H1 (cell line): ENCODE measurements at regions not wholly inside any gene's neighbourhood (a gene's known extent, or its start where the extent isn't known, plus 50 kb on each side); places are given as distances from the start of the nearest gene placed in this dataset.

Source experiments
- CTCF ChIA-PET: fragments of 300-600 bp; sonication (Branson Sonifier 250); formaldehyde crosslinking; loops from one replicate; lab custom pipeline; 2021; ENCODE audit not compliant: partially characterized antibody; lab: Charles Lee
- POLR2A ChIA-PET: fragments of 300-600 bp; sonication (Branson Sonifier 250); formaldehyde crosslinking; loops from one replicate; lab custom pipeline; 2021; ENCODE audit warnings: inconsistent platforms; ENCODE audit not compliant: partially characterized antibody; lab: Charles Lee
- DNase-seq, 2 experiments: peaks; one replicate each; pipeline versions ENCODE4 v3.0.0 to v3.0.0-alpha.2; 2010 to 2022; ENCODE audit warnings: low spot score in 2 of 2, low read depth in 1 of 2, mixed read lengths in 1 of 2
- FAIRE-seq: peaks from 2 replicates; lab custom pipeline; 2011; peaks lifted over from hg19 to GRCh38; lab: Jason Lieb, UNC
- H2AFZ ChIP-seq: 2 replicates; pipeline ENCODE4 v1.8.1; 2012; ENCODE audit warnings: low read length, inconsistent platforms
- H2AK5ac ChIP-seq: 2 replicates; pipeline ENCODE4 v1.6.1; 2013; ENCODE audit warnings: low read depth, low read length
- H2BK120ac ChIP-seq: replicated peaks from 2 replicates; pipeline ENCODE3; 2013; ENCODE audit warnings: low read depth, low read length, inconsistent platforms
- H2BK12ac ChIP-seq: 2 replicates; pipeline ENCODE4 v1.6.1; 2013; ENCODE audit warnings: low read depth, low read length
- H2BK15ac ChIP-seq: 2 replicates; pipeline ENCODE4 v1.6.1; 2013; ENCODE audit warnings: low read length
- H2BK20ac ChIP-seq: 2 replicates; pipeline ENCODE4 v1.6.1; 2013; ENCODE audit warnings: low read length
- H2BK5ac ChIP-seq: 2 replicates; pipeline ENCODE4 v1.6.1; 2013; ENCODE audit warnings: low read depth, low read length
- H3K14ac ChIP-seq: 2 replicates; pipeline ENCODE4 v1.6.1; 2013; ENCODE audit warnings: inconsistent platforms; ENCODE audit not compliant: insufficient read length
- H3K18ac ChIP-seq: 2 replicates; pipeline ENCODE4 v1.6.1; 2013; ENCODE audit warnings: low read length; ENCODE audit errors: extremely low read depth
- H3K23ac ChIP-seq: 2 replicates; pipeline ENCODE4 v1.6.1; 2013; ENCODE audit warnings: inconsistent platforms; ENCODE audit not compliant: insufficient read length
- H3K23me2 ChIP-seq: 2 replicates; pipeline ENCODE4 v1.6.1; 2013; ENCODE audit warnings: low read depth, low read length
- H3K27ac ChIP-seq: 2 replicates; pipeline ENCODE4 v1.6.1; 2011; ENCODE audit warnings: low read depth, low read length, inconsistent platforms
- H3K27me3 ChIP-seq, 4 experiments: replicated peaks in 1 of 4; 1 replicate in 1 of 4; 2 replicates in 3 of 4; pipeline versions ENCODE4 v1.6.1 to v1.8.1; 2011 to 2013; ENCODE audit warnings: low read length in 3 of 4, mild to moderate bottlenecking in 3 of 4, inconsistent platforms in 2 of 4, mixed read lengths in 2 of 4, moderate library complexity in 1 of 4; ENCODE audit not compliant: control insufficient read depth in 3 of 4, insufficient read depth in 3 of 4; ENCODE audit errors: extremely low read depth in 1 of 4
- H3K36me3 ChIP-seq, 4 experiments: 2 replicates each; pipeline versions ENCODE4 v1.6.1 to v1.8.1; 2011 to 2013; ENCODE audit warnings: mild to moderate bottlenecking in 4 of 4, low read length in 3 of 4, moderate library complexity in 2 of 4, control low read depth in 1 of 4, inconsistent platforms in 1 of 4; ENCODE audit not compliant: insufficient read depth in 4 of 4, control insufficient read depth in 2 of 4
- H3K4ac ChIP-seq: replicated peaks from 2 replicates; pipeline ENCODE3; 2013; ENCODE audit warnings: low read length, low read depth, mixed read lengths, inconsistent platforms; ENCODE audit not compliant: insufficient read length
- H3K4me1 ChIP-seq, 4 experiments: replicated peaks in 1 of 4; 1 replicate in 1 of 4; 2 replicates in 3 of 4; pipeline versions ENCODE4 v1.6.1 to v1.8.1; 2011 to 2013; ENCODE audit warnings: low read length in 3 of 4, inconsistent platforms in 2 of 4, mixed read lengths in 1 of 4; ENCODE audit not compliant: insufficient read depth in 4 of 4, control insufficient read depth in 3 of 4
- H3K4me2 ChIP-seq, 2 experiments: 2 replicates each; pipeline versions ENCODE4 v1.6.1 to v1.8.1; 2011 to 2013; ENCODE audit warnings: low read depth in 2 of 2, low read length in 2 of 2, control low read depth in 1 of 2, inconsistent platforms in 1 of 2, mild to moderate bottlenecking in 1 of 2; ENCODE audit not compliant: insufficient read depth in 1 of 2
- H3K4me3 ChIP-seq, 4 experiments: fragments of 200-600, 300-600 bp in 1 of 4; sonication (generic), shearing (Covaris generic), sonication (Bioruptor Twin) in 1 of 4; 2 replicates each; pipeline versions ENCODE4 v1.5.1 to v1.8.1; 2011 to 2016; ENCODE audit warnings: low read length in 4 of 4, low read depth in 3 of 4, control low read depth in 2 of 4, inconsistent platforms in 2 of 4, mild to moderate bottlenecking in 2 of 4, mixed read lengths in 1 of 4, moderate library complexity in 1 of 4; ENCODE audit not compliant: insufficient read depth in 2 of 4; ENCODE audit errors: extremely low read depth in 1 of 4
- H3K56ac ChIP-seq: replicated peaks from 2 replicates; pipeline ENCODE3; 2013; ENCODE audit warnings: low read depth, mild to moderate bottlenecking, mixed read lengths, low read length, inconsistent platforms; ENCODE audit not compliant: insufficient read length
- H3K79me1 ChIP-seq: 2 replicates; pipeline ENCODE4 v1.6.1; 2013; ENCODE audit warnings: low read depth, low read length, control low read depth
- H3K79me2 ChIP-seq, 2 experiments: 2 replicates each; pipeline versions ENCODE4 v1.6.1 to v1.8.1; 2012 to 2013; ENCODE audit warnings: low read length in 2 of 2, mild to moderate bottlenecking in 2 of 2, inconsistent platforms in 1 of 2; ENCODE audit not compliant: insufficient read depth in 2 of 2, control insufficient read depth in 1 of 2
- H3K9ac ChIP-seq, 4 experiments: replicated peaks in 1 of 4; 1 replicate in 1 of 4; 2 replicates in 3 of 4; pipeline versions ENCODE4 v1.6.1 to v1.8.1; 2011 to 2013; ENCODE audit warnings: low read depth in 3 of 4, low read length in 3 of 4, control low read depth in 2 of 4, mild to moderate bottlenecking in 2 of 4, moderate library complexity in 2 of 4, inconsistent platforms in 1 of 4; ENCODE audit errors: extremely low read depth in 1 of 4
- H3K9me3 ChIP-seq, 2 experiments: 2 replicates each; pipeline versions ENCODE4 v1.6.1 to v1.8.1; 2012 to 2013; ENCODE audit warnings: mild to moderate bottlenecking in 2 of 2, moderate library complexity in 2 of 2, control low read depth in 1 of 2, inconsistent platforms in 1 of 2, low read depth in 1 of 2, low read length in 1 of 2, mixed read lengths in 1 of 2; ENCODE audit not compliant: insufficient read depth in 2 of 2
- H4K20me1 ChIP-seq, 2 experiments: replicated peaks in 1 of 2; 2 replicates each; pipeline versions ENCODE3 to v1.8.1; 2011 to 2013; ENCODE audit warnings: inconsistent platforms in 2 of 2, low read length in 2 of 2, mild to moderate bottlenecking in 1 of 2; ENCODE audit not compliant: insufficient read depth in 2 of 2, control insufficient read depth in 1 of 2
- H4K5ac ChIP-seq: 2 replicates; pipeline ENCODE4 v1.6.1; 2013; ENCODE audit warnings: low read length, low read depth, mixed read lengths, inconsistent platforms; ENCODE audit not compliant: insufficient read length
- H4K8ac ChIP-seq: 2 replicates; pipeline ENCODE4 v1.8.0; 2013; ENCODE audit warnings: mild to moderate bottlenecking, moderate library complexity, low read length, inconsistent platforms; ENCODE audit not compliant: insufficient read depth; ENCODE audit errors: extremely low read depth
- H4K91ac ChIP-seq: replicated peaks from 2 replicates; pipeline ENCODE3; 2013; ENCODE audit warnings: low read length, mixed read lengths, inconsistent platforms; ENCODE audit not compliant: insufficient read length
- EZH2 ChIP-seq: fragments of 200-600 bp; sonication (generic); IDR thresholded peaks from 2 replicates; pipeline ENCODE4 v1.7.1; 2012; ENCODE audit warnings: low read depth, mild to moderate bottlenecking, moderate library complexity, low read length, inconsistent platforms; ENCODE audit not compliant: severe bottlenecking
- RAD21 ChIP-seq, 2 experiments: IDR thresholded peaks in 1 of 2; conservative IDR thresholded peaks in 1 of 2; 2 replicates each; pipeline ENCODE4 v1.6.1; 2011; ENCODE audit warnings: low read depth in 2 of 2, low read length in 2 of 2, improper control_type of control experiment in 1 of 2, inconsistent platforms in 1 of 2, mild to moderate bottlenecking in 1 of 2, moderate library complexity in 1 of 2
- WGBS, 2 experiments: shearing (Covaris generic) in 1 of 2; methylation state at CpG; one replicate each; pipeline versions ENCODE4 v1.1.6 to v1.1.7; 2013 to 2015; ENCODE audit warnings: low lambda C conversion rate in 2 of 2, mixed read lengths in 2 of 2, inconsistent platforms in 1 of 2, low coverage in 1 of 2, missing lambda C conversion rate in 1 of 2; ENCODE audit not compliant: insufficient replicate concordance in 2 of 2, insufficient coverage in 1 of 2, insufficient read length in 1 of 2; ENCODE audit errors: extremely low coverage in 1 of 2, missing lambda C conversion rate in 1 of 2; 5-methylcytosine and 5-hydroxymethylcytosine counted together
- TF ChIP-seq, protein P1 (sequence below), 3 experiments: IDR thresholded peaks; 1 replicate in 2 of 3; 2 replicates in 1 of 3; pipeline versions ENCODE4 v1.5.1 to v1.6.1; 2011; ENCODE audit warnings: low read length in 3 of 3, mild to moderate bottlenecking in 3 of 3, inconsistent platforms in 2 of 3, low read depth in 1 of 3, moderate library complexity in 1 of 3; ENCODE audit not compliant: insufficient read depth in 1 of 3; ENCODE audit errors: control extremely low read depth in 1 of 3
- TF ChIP-seq, protein P2 (sequence below): IDR thresholded peaks from 2 replicates; pipeline ENCODE4 v1.6.1; 2012; ENCODE audit warnings: inconsistent platforms

- H4K91ac ChIP-seq, result no peak overlapping the region
- no peak overlapping the region for H2AK5ac ChIP-seq
- H3K14ac ChIP-seq, result no peak overlapping the region
- TF ChIP-seq, protein P1, sequence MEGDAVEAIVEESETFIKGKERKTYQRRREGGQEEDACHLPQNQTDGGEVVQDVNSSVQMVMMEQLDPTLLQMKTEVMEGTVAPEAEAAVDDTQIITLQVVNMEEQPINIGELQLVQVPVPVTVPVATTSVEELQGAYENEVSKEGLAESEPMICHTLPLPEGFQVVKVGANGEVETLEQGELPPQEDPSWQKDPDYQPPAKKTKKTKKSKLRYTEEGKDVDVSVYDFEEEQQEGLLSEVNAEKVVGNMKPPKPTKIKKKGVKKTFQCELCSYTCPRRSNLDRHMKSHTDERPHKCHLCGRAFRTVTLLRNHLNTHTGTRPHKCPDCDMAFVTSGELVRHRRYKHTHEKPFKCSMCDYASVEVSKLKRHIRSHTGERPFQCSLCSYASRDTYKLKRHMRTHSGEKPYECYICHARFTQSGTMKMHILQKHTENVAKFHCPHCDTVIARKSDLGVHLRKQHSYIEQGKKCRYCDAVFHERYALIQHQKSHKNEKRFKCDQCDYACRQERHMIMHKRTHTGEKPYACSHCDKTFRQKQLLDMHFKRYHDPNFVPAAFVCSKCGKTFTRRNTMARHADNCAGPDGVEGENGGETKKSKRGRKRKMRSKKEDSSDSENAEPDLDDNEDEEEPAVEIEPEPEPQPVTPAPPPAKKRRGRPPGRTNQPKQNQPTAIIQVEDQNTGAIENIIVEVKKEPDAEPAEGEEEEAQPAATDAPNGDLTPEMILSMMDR (IDR thresholded peaks at IDR 0.05; ENCODE audit: control extremely low read depth in 1 of 3, insufficient read depth in 1 of 3, low read depth in 1 of 3, low read length in 3 of 3), result peak in 2 of 3 experiments; percentile 28 to 57; a peak in 3 of 4 replicates
- peak; percentile 61 to 66 for TF ChIP-seq RAD21 (IDR thresholded peaks at IDR 0.05 in 1 of 2, conservative IDR thresholded peaks at IDR 0.05 in 1 of 2; ENCODE audit: low read depth in 2 of 2, low read length in 2 of 2)
- TF ChIP-seq, protein P2, sequence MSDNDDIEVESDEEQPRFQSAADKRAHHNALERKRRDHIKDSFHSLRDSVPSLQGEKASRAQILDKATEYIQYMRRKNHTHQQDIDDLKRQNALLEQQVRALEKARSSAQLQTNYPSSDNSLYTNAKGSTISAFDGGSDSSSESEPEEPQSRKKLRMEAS, result 0 out of 2 replicates have a peak, but pooled peaks have one; percentile 20
- no peak for TF ChIP-seq EZH2
- TF ChIP-seq, all 59 proteins: peak for 3
- Histone ChIP-seq H3K4me1 (no peaks in the 10 kb centered on the region), H3K9ac (no peak overlapping the region), H3K56ac (no peak overlapping the region), H3K4me3 (no peak overlapping the region), H2BK5ac (no peak overlapping the region), H3K9me3 (peaks cover 2 to 8% of the 10 kb centered on the region in 2 experiments; a peak in 2 of 4 replicates), H2AFZ (no peak overlapping the region), H4K8ac (no peak overlapping the region), H3K27me3 (no peaks in the 10 kb centered on the region), H4K5ac (no peak overlapping the region), H3K23me2 (no peaks in the 10 kb centered on the region), H3K27ac (no peak overlapping the region), H4K20me1 (no peaks in the 10 kb centered on the region), H3K18ac (no peak overlapping the region), H2BK20ac (no peak overlapping the region), H3K4me2 (no peak overlapping the region), H3K36me3 (no peaks in the 10 kb centered on the region), H3K79me2 (no peaks in the 10 kb centered on the region), H3K79me1 (no peaks in the 10 kb centered on the region), H2BK12ac (no peak overlapping the region), H3K23ac (no peak overlapping the region), H2BK120ac (no peak overlapping the region), H3K4ac (no peak overlapping the region), H2BK15ac (no peak overlapping the region)
- 81% methylated on average over 2 of the region's 2 CpGs; no CpG with 5 or more reads in 1 of the 2 experiments for WGBS, 2 experiments
- CTCF ChIA-PET, result interaction anchor here (0.6 to 3.4 kb wide), 8 partner anchors 8 to 142 kb away, joined by 3 to 17 read pairs (median 4); no protein-coding TSS in a partner anchor
- DNase-seq (no peak), FAIRE-seq (no peak)
- POLR2A ChIA-PET, result no interaction called here
Observed at GRCh38 chr4:85228264-85228663, 246.7 kb upstream of the ARHGAP24 start.
